Thyroid gland (tissue), 4 donors: ENCODE measurements at regions not wholly inside any gene's neighbourhood (a gene's known extent, or its start where the extent isn't known, plus 50 kb on each side); places are given as distances from the start of the nearest gene placed in this dataset.

Experiments used
- DNase-seq, 2 donors: peaks; one replicate each; pipeline ENCODE4 v3.0.0-alpha.2; 2019
- H3K27ac ChIP-seq, 3 donors: fragments of 200-600 bp; sonication (generic); 1 replicate in 2 of 3; 2 replicates in 1 of 3; pipeline ENCODE4 v1.5.1; 2016 to 2019; ENCODE audit warnings: mild to moderate bottlenecking in 1 of 3, moderate library complexity in 1 of 3
- H3K27me3 ChIP-seq: fragments of 200-600 bp; sonication (generic); one replicate; pipeline ENCODE4 v1.5.1; 2019
- H3K36me3 ChIP-seq, 2 donors: fragments of 200-600 bp; sonication (generic); one replicate each; pipeline ENCODE4 v1.5.1; 2016 to 2019
- H3K4me1 ChIP-seq, 2 donors: fragments of 200-600 bp; sonication (generic); one replicate each; pipeline ENCODE4 v1.5.1; 2017 to 2019
- H3K4me3 ChIP-seq, 3 donors: fragments of 200-600 bp; sonication (generic); replicated peaks in 1 of 3; 1 replicate in 2 of 3; 2 replicates in 1 of 3; pipeline ENCODE4 v1.5.1; 2016; ENCODE audit warnings: mild to moderate bottlenecking in 1 of 3
- H3K9me3 ChIP-seq: fragments of 200-600 bp; sonication (generic); one replicate; pipeline ENCODE4 v1.5.1; 2017
- CTCF ChIP-seq, 6 experiments: fragments of 200-600 bp in 3 of 6; fragments of 450-650 bp in 3 of 6; sonication (generic) in 3 of 6; IDR thresholded peaks; one replicate each; pipeline ENCODE4 v1.5.1; 2016 to 2019; ENCODE audit warnings: antibody characterized with exemption in 6 of 6, mild to moderate bottlenecking in 2 of 6, inconsistent platforms in 1 of 6, moderate library complexity in 1 of 6
- POLR2A ChIP-seq, 2 donors: fragments of 450-650 bp; IDR thresholded peaks; one replicate each; pipeline ENCODE4 v1.6.1; 2017; ENCODE audit warnings: antibody characterized with exemption in 2 of 2, mild to moderate bottlenecking in 2 of 2, moderate library complexity in 1 of 2
- WGBS, 2 donors: methylation state at CpG; one replicate each; pipeline ENCODE4 v1.1.5; 2017; 5-methylcytosine and 5-hydroxymethylcytosine counted together
- intact Hi-C: fragments of 100-400 bp; cut with DNase I; formaldehyde crosslinking; loops from one replicate; pipeline ENCODE4 v1.15.1; 2023

- no peak for TF ChIP-seq POLR2A (IDR thresholded peaks at IDR 0.05)
- no peak for TF ChIP-seq CTCF (IDR thresholded peaks at IDR 0.05)
- no peaks in the 10 kb centered on the region for H3K36me3 ChIP-seq
- no peaks in the 10 kb centered on the region for H3K9me3 ChIP-seq
- H3K4me3 ChIP-seq: no peak overlapping the region
- H3K27me3 ChIP-seq: no peaks in the 10 kb centered on the region
- no peak for DNase-seq
- H3K4me1 ChIP-seq: no peaks in the 10 kb centered on the region
- H3K27ac ChIP-seq: no peak overlapping the region
- 61 to 83% methylated on average over 1 of the region's 1 CpG for WGBS, 2 donors
- intact Hi-C loops: no loop called here
Measured at GRCh38 chr7:37633048-37633447, 50.5 kb upstream of the GPR141 start.
